ENCODE measurements at regions not wholly inside any gene's neighbourhood (a gene's known extent, or its start where the extent isn't known, plus 50 kb on each side); places are given as distances from the start of the nearest gene placed in this dataset.

DNA sequence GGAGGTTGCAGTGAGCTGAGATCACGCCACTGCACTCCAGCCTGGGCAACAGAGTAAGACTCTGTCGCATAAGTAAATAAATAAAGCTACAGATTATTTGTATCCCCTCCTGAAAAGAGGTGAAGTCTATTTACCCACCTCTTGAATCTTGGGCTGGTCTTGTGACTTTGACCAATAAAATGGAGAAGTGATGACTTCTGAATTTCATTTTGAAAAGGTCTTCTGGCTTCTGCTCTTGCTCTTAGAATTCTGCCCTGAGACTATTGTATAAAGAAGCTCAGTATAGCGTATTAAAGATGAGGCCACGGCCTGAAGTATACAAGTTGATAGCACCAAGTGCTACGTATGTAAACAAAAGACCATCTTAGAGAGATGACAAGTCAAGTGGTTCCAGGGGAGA, 88.3 kb upstream of the AMN1 start:
- TF ChIP-seq EZH2 (IDR thresholded peaks at IDR 0.05; ENCODE audit: borderline replicate concordance, insufficient read depth, low read depth, low read length, poor library complexity, severe bottlenecking): no peak
- TF ChIP-seq, protein P1, sequence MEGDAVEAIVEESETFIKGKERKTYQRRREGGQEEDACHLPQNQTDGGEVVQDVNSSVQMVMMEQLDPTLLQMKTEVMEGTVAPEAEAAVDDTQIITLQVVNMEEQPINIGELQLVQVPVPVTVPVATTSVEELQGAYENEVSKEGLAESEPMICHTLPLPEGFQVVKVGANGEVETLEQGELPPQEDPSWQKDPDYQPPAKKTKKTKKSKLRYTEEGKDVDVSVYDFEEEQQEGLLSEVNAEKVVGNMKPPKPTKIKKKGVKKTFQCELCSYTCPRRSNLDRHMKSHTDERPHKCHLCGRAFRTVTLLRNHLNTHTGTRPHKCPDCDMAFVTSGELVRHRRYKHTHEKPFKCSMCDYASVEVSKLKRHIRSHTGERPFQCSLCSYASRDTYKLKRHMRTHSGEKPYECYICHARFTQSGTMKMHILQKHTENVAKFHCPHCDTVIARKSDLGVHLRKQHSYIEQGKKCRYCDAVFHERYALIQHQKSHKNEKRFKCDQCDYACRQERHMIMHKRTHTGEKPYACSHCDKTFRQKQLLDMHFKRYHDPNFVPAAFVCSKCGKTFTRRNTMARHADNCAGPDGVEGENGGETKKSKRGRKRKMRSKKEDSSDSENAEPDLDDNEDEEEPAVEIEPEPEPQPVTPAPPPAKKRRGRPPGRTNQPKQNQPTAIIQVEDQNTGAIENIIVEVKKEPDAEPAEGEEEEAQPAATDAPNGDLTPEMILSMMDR (IDR thresholded peaks at IDR 0.05): no peak

All from B cell (primary cell).